ENCODE measurements at regions not wholly inside any gene's neighbourhood (a gene's known extent, or its start where the extent isn't known, plus 50 kb on each side); places are given as distances from the start of the nearest gene placed in this dataset.

DNA sequence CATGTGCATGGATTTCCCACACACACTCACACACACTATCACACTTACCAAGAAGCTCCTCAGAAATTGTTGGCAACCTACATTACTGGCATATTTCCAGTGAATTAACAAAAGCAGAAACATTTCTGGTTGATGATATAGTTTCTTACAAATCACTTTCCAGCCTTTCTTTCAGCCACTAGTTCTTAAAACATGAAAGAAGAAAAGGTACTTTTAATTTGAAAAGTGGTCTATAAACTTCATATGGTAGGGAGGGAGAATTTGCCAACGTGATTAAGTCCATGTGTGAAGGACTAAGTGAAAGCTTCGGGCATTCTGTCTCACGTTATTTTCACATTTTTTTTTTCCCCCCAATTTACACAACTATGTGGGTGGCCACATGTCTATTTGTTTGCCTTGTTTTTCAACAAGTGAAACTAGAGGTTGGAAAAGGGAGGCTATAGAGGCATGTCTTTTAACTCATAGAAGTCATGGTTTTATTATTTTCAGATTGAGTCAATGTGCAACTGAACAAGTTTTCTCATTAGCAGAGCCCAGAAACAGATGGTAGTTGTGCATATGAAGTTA, 832.1 kb upstream of the INTU start:
- dilution Hi-C loops (cut with MboI; ENCODE audit: extremely low pct_ligation_motif_present, low sequenced_read_pairs) (no loop called here), intact Hi-C loops (cut with micrococcal nuclease) (no loop called here)
- Histone ChIP-seq H4K20me1 (replicated peaks; ENCODE audit: control insufficient read depth, extremely low read depth, insufficient read depth, low read length) (no peaks in the 10 kb centered on the region), H3K4me1 (ENCODE audit: control insufficient read depth, extremely low read depth, insufficient read depth, low read length) (no peaks in the 10 kb centered on the region), H3K4me2 (ENCODE audit: insufficient read depth, low read length) (no peak overlapping the region), H3K27me3 (ENCODE audit: control insufficient read depth in 2 of 2, insufficient read depth in 2 of 2, low read length in 2 of 2) (no peaks in the 10 kb centered on the region), H3K9me1 (replicated peaks; ENCODE audit: control insufficient read depth, extremely low read depth, insufficient read depth, low read length) (no peaks in the 10 kb centered on the region), H3K9ac (replicated peaks; ENCODE audit: extremely low read depth, insufficient read depth, low read length) (no peak overlapping the region), H3K36me3 (ENCODE audit: control insufficient read depth in 2 of 2, extremely low read depth in 1 of 2, insufficient read depth in 2 of 2, low read length in 2 of 2) (no peaks in the 10 kb centered on the region), H3K27ac (ENCODE audit: insufficient read depth, low read depth, low read length) (no peak overlapping the region), H2AFZ (ENCODE audit: low read depth, low read length) (no peak overlapping the region), H3K79me2 (ENCODE audit: control insufficient read depth, insufficient read depth, low read length) (no peaks in the 10 kb centered on the region), H3K4me3 (replicated peaks in 1 of 3; ENCODE audit: insufficient read depth in 1 of 3, low read depth in 1 of 3, low read length in 3 of 3) (no peak overlapping the region), H3K9me3 (replicated peaks; ENCODE audit: control insufficient read depth, insufficient read depth, low read length) (no peaks in the 10 kb centered on the region)
- ChIA-PET CTCF (interaction anchor here (1.0 to 1.1 kb wide), 2 partner anchors 13 to 201 kb away, joined by 3 read pairs; no protein-coding TSS in a partner anchor), POLR2A (no interaction called here)
- FAIRE-seq = no peak
- no TSS peak for BruUV-seq (replicated peaks)
- peak; percentile 8 for DNase-seq (ENCODE audit: low read depth, low spot score)
- TF ChIP-seq, protein P1, sequence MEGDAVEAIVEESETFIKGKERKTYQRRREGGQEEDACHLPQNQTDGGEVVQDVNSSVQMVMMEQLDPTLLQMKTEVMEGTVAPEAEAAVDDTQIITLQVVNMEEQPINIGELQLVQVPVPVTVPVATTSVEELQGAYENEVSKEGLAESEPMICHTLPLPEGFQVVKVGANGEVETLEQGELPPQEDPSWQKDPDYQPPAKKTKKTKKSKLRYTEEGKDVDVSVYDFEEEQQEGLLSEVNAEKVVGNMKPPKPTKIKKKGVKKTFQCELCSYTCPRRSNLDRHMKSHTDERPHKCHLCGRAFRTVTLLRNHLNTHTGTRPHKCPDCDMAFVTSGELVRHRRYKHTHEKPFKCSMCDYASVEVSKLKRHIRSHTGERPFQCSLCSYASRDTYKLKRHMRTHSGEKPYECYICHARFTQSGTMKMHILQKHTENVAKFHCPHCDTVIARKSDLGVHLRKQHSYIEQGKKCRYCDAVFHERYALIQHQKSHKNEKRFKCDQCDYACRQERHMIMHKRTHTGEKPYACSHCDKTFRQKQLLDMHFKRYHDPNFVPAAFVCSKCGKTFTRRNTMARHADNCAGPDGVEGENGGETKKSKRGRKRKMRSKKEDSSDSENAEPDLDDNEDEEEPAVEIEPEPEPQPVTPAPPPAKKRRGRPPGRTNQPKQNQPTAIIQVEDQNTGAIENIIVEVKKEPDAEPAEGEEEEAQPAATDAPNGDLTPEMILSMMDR (IDR thresholded peaks at IDR 0.05; ENCODE audit: extremely low read depth in 1 of 2, insufficient read depth in 1 of 2, low read depth in 1 of 2, low read length in 2 of 2) = no peak
- TF ChIP-seq MYC (IDR thresholded peaks at IDR 0.05; ENCODE audit: low read depth, low read length) (no peak), POLR2AphosphoS5 (IDR thresholded peaks at IDR 0.05; ENCODE audit: insufficient read depth, low read depth, low read length) (no peak), GATA2 (IDR thresholded peaks at IDR 0.05; ENCODE audit: insufficient read depth, insufficient read length, low read depth, low read length) (no peak), JUN (IDR thresholded peaks at IDR 0.05; ENCODE audit: borderline replicate concordance, insufficient read depth, insufficient read length, low read depth) (no peak), FOS (IDR thresholded peaks at IDR 0.05; ENCODE audit: borderline replicate concordance, insufficient read depth, low read length) (no peak), POLR2A (IDR thresholded peaks at IDR 0.05; ENCODE audit: low read depth, low read length) (no peak), EZH2 (IDR thresholded peaks at IDR 0.05; ENCODE audit: borderline replicate concordance, low read depth, low read length, severe bottlenecking) (no peak)
- TF ChIP-seq, protein P2, sequence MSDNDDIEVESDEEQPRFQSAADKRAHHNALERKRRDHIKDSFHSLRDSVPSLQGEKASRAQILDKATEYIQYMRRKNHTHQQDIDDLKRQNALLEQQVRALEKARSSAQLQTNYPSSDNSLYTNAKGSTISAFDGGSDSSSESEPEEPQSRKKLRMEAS (IDR thresholded peaks at IDR 0.05; ENCODE audit: insufficient read depth, insufficient read length) = no peak
